Activated CD8-positive, alpha-beta T cell treated with anti-CD3 and anti-CD28 coated beads, Interleukin-2, amount 10 ng/mL, durations not matched to agents 7 days and 5 days (primary cell): ENCODE measurements at regions not wholly inside any gene's neighbourhood (a gene's known extent, or its start where the extent isn't known, plus 50 kb on each side); places are given as distances from the start of the nearest gene placed in this dataset.

ENCODE experiments used
- ATAC-seq: fragments of 150-1000 bp; cut with Tn5 transposase; one replicate; pipeline ENCODE4 v1.10.0; 2021; ENCODE audit warnings: moderate library complexity
- CTCF ChIA-PET: fragments of 350-600 bp; sonication (Branson Sonifier 250); formaldehyde crosslinking; loops from one replicate; lab custom pipeline; 2021; ENCODE audit warnings: antibody characterized with exemption; lab: Charles Lee
- POLR2A ChIA-PET: fragments of 350-600 bp; sonication (Branson Sonifier 250); formaldehyde crosslinking; loops from one replicate; lab custom pipeline; 2021; ENCODE audit warnings: antibody characterized with exemption; lab: Charles Lee
- DNase-seq: peaks from one replicate; pipeline ENCODE4 v3.0.0-alpha.2; 2020
- H3K27ac Mint-ChIP-seq: one replicate; pipeline ENCODE4 v1.8.0; 2021; ENCODE audit warnings: mild to moderate bottlenecking, mixed read lengths
- H3K27me3 Mint-ChIP-seq: one replicate; pipeline ENCODE4 v1.8.0; 2021; ENCODE audit warnings: low read depth, mixed read lengths
- H3K36me3 Mint-ChIP-seq: one replicate; pipeline ENCODE4 v1.8.0; 2021; ENCODE audit warnings: low read depth, mixed read lengths
- H3K4me1 Mint-ChIP-seq: one replicate; pipeline ENCODE4 v1.8.0; 2021; ENCODE audit warnings: low read depth, mixed read lengths
- H3K4me3 Mint-ChIP-seq: one replicate; pipeline ENCODE4 v1.8.0; 2021; ENCODE audit warnings: mild to moderate bottlenecking, mixed read lengths
- H3K9me3 Mint-ChIP-seq: one replicate; pipeline ENCODE4 v1.8.0; 2022; ENCODE audit warnings: mixed read lengths; ENCODE audit not compliant: insufficient read depth

DNA sequence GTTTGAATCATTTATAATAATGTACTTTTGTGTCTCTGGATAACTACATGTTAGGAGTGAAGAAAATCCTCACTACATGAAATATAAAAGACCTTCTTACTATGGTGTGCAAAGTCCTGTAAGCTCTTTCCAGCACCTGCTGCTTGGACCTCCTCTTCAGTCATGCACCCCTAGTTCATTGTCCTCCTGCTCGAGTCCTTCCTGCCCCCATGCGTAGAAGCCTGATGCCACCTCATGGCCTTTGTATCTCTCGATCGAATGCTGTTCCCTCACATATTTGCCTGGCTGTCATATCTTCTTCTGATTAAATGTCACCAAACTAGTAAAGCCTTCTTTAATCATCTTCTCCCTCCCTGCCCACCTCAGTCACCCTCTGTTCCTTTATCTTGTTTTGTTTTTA is 49.9 kb upstream of the SUCLG2 start:
- ChIA-PET POLR2A (no interaction called here), CTCF (interaction anchor here (1.4 to 1.6 kb wide), 2 partner anchors 15 to 323 kb away, joined by 3 to 4 read pairs; no protein-coding TSS in a partner anchor)
- Mint-ChIP-seq H3K27me3 (no peaks in the 10 kb centered on the region), H3K4me3 (no peak overlapping the region), H3K9me3 (no peaks in the 10 kb centered on the region), H3K4me1 (no peaks in the 10 kb centered on the region), H3K36me3 (no peaks in the 10 kb centered on the region), H3K27ac (no peak overlapping the region)
- DNase-seq (no peak), ATAC-seq (no peak)
